Lower leg skin (tissue), 3 donors: ENCODE measurements at regions not wholly inside any gene's neighbourhood (a gene's known extent, or its start where the extent isn't known, plus 50 kb on each side); places are given as distances from the start of the nearest gene placed in this dataset.

Source experiments
- CTCF ChIP-seq, 3 donors: fragments of 450-650 bp; IDR thresholded peaks; one replicate each; pipeline ENCODE4 v1.5.1; 2016; ENCODE audit warnings: antibody characterized with exemption in 3 of 3, mild to moderate bottlenecking in 3 of 3, moderate library complexity in 2 of 3
- POLR2A ChIP-seq, 2 donors: fragments of 450-650 bp; IDR thresholded peaks; one replicate each; pipeline ENCODE4 v1.6.1; 2016 to 2017; ENCODE audit warnings: antibody characterized with exemption in 2 of 2, mild to moderate bottlenecking in 1 of 2, moderate library complexity in 1 of 2

DNA sequence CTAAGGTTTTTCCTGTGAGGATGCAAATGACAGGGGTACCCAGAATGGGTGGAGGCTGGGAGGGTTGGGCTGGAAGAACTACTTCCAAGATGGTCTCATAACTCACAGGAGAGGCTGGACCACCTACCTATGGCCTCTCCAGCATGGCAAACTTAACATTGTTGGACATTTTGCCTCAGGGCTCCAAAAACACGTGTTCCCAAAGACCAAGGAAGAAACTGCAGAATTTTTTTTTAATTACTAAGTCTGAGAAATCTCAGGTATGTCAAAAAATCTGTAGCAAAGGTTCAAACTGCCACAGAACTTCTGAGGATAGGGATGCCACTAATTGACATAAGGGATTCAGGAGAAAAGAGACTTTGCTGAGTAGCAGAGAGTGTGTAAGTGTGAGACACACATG is 270.8 kb downstream of the NNT start:
- TF ChIP-seq CTCF (IDR thresholded peaks at IDR 0.05): no peak
- TF ChIP-seq POLR2A (IDR thresholded peaks at IDR 0.05): no peak
